ENCODE measurements at regions not wholly inside any gene's neighbourhood (a gene's known extent, or its start where the extent isn't known, plus 50 kb on each side); places are given as distances from the start of the nearest gene placed in this dataset.

- no peak overlapping the region for H3K4me3 ChIP-seq (replicated peaks; ENCODE audit: low read depth, low read length)
- TF ChIP-seq CTCF (IDR thresholded peaks at IDR 0.05; ENCODE audit: low read length, missing control alignments): no peak
- DNase-seq (ENCODE audit: low read depth): no peak
Observed at GRCh38 chr2:19156646-19157045, 201.8 kb downstream of the OSR1 start.

- DNase-seq (ENCODE audit: low read depth): no peak
- no peak overlapping the region for H3K4me3 ChIP-seq (replicated peaks; ENCODE audit: low read depth, low read length)
- no peak for TF ChIP-seq CTCF (IDR thresholded peaks at IDR 0.05; ENCODE audit: low read length, missing control alignments)
Observed at GRCh38 chr2:19150726-19151125, 207.7 kb downstream of the OSR1 start.

GRCh38 chr2:19146867-19147266 lies 211.6 kb downstream of the OSR1 start:
- no peak for DNase-seq (ENCODE audit: low read depth)
- no peak overlapping the region for H3K4me3 ChIP-seq (replicated peaks; ENCODE audit: low read depth, low read length)
- TF ChIP-seq CTCF (IDR thresholded peaks at IDR 0.05; ENCODE audit: low read length, missing control alignments): no peak

- DNase-seq (ENCODE audit: low read depth): no peak
- H3K4me3 ChIP-seq (replicated peaks; ENCODE audit: low read depth, low read length): no peak overlapping the region
- no peak for TF ChIP-seq CTCF (IDR thresholded peaks at IDR 0.05; ENCODE audit: low read length, missing control alignments)
Observed at GRCh38 chr2:19141234-19142004, 217.0 kb downstream of the OSR1 start.

- peak; percentile 71 for DNase-seq (ENCODE audit: low read depth)
Observed at GRCh38 chr2:19140463-19141208, 217.8 kb downstream of the OSR1 start.

GRCh38 chr2:19139386-19139785 lies 219.0 kb downstream of the OSR1 start:
- no peak for TF ChIP-seq CTCF (IDR thresholded peaks at IDR 0.05; ENCODE audit: low read length, missing control alignments)
- DNase-seq (ENCODE audit: low read depth): no peak
- no peak overlapping the region for H3K4me3 ChIP-seq (replicated peaks; ENCODE audit: low read depth, low read length)

More at GRCh38 chr2:19140463-19141208, 217.8 kb downstream of the OSR1 start:
- no peak for TF ChIP-seq CTCF (IDR thresholded peaks at IDR 0.05; ENCODE audit: low read length, missing control alignments)
- no peak overlapping the region for H3K4me3 ChIP-seq (replicated peaks; ENCODE audit: low read depth, low read length)

Data from fibroblast of pulmonary artery (primary cell).